Astrocyte of the spinal cord (primary cell): ENCODE measurements at regions not wholly inside any gene's neighbourhood (a gene's known extent, or its start where the extent isn't known, plus 50 kb on each side); places are given as distances from the start of the nearest gene placed in this dataset.

Experiments
- DNase-seq: peaks from one replicate; pipeline ENCODE4 v3.0.0; 2011; ENCODE audit warnings: low read depth, low spot score
- H3K4me3 ChIP-seq: 2 replicates; pipeline ENCODE4 v1.5.1; 2011; ENCODE audit warnings: low read depth, mild to moderate bottlenecking, low read length, moderate library complexity
- CTCF ChIP-seq: IDR thresholded peaks from 2 replicates; pipeline ENCODE4 v1.5.1; 2012; ENCODE audit warnings: low read depth, mild to moderate bottlenecking, low read length, inconsistent platforms
- in situ Hi-C: cut with HindIII; loops from 2 replicates; pipeline ENCODE4 v1.10.0; 2017; ENCODE audit warnings: low sequenced_read_pairs

- in situ Hi-C loops = no loop called here
- H3K4me3 ChIP-seq = no peak overlapping the region
- TF ChIP-seq CTCF = no peak
- DNase-seq = no peak
Observed at GRCh38 chr3:31246293-31247062, 286.2 kb upstream of the STT3B start.

- H3K4me3 ChIP-seq = no peak overlapping the region
- in situ Hi-C loops = no loop called here
- no peak for TF ChIP-seq CTCF
- DNase-seq = no peak
Observed at GRCh38 chr3:31247063-31247447, 285.7 kb upstream of the STT3B start.

- DNase-seq = peak; percentile 22
- TF ChIP-seq CTCF = no peak
- in situ Hi-C loops = no loop called here
- H3K4me3 ChIP-seq = no peak overlapping the region
Observed at GRCh38 chr3:31247850-31248562, 284.7 kb upstream of the STT3B start.

GRCh38 chr3:31248563-31248992 is 284.1 kb upstream of the STT3B start:
- in situ Hi-C loops = no loop called here
- no peak overlapping the region for H3K4me3 ChIP-seq
- TF ChIP-seq CTCF = no peak
- DNase-seq = no peak

- no peak overlapping the region for H3K4me3 ChIP-seq
- no peak for TF ChIP-seq CTCF
- in situ Hi-C loops = no loop called here
- DNase-seq = no peak
Observed at GRCh38 chr3:31249545-31249944, 283.2 kb upstream of the STT3B start.

- TF ChIP-seq CTCF = no peak
- in situ Hi-C loops = no loop called here
- H3K4me3 ChIP-seq = no peak overlapping the region
- no peak for DNase-seq
Observed at GRCh38 chr3:31250116-31250777, 282.5 kb upstream of the STT3B start.
